ENCODE measurements at regions not wholly inside any gene's neighbourhood (a gene's known extent, or its start where the extent isn't known, plus 50 kb on each side); places are given as distances from the start of the nearest gene placed in this dataset.

DNA sequence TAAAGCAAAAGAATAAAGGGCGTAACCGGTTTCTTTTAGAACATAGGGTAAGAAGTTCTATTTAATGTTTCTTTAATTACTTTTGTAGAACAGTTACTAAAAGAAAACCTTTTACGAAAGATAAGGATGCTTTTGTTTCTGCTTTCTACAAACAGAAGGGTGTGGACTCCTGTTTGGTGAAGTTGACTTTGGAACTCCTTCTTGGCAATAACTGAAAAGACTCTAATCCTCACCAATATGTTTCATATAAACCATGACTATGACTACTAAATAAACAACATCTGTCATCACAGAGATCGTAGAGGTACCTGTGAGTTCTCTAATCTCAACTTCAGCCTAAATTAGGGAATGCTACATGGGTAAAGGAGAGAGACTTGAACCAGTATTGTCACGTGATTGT is 210.8 kb upstream of the FLRT2 start:
- Histone ChIP-seq H3K36me3 (ENCODE audit: control insufficient read depth, insufficient read depth, low read length) (no peaks in the 10 kb centered on the region), H3K9ac (ENCODE audit: low read length) (no peak overlapping the region), H3K4me1 (ENCODE audit: control insufficient read depth, insufficient read depth, low read length) (no peaks in the 10 kb centered on the region), H3K27ac (ENCODE audit: low read depth, low read length) (no peak overlapping the region), H3K4me3 (ENCODE audit: low read length) (no peak overlapping the region), H3K27me3 (ENCODE audit: control insufficient read depth, insufficient read depth, low read length) (no peaks in the 10 kb centered on the region)

DNA sequence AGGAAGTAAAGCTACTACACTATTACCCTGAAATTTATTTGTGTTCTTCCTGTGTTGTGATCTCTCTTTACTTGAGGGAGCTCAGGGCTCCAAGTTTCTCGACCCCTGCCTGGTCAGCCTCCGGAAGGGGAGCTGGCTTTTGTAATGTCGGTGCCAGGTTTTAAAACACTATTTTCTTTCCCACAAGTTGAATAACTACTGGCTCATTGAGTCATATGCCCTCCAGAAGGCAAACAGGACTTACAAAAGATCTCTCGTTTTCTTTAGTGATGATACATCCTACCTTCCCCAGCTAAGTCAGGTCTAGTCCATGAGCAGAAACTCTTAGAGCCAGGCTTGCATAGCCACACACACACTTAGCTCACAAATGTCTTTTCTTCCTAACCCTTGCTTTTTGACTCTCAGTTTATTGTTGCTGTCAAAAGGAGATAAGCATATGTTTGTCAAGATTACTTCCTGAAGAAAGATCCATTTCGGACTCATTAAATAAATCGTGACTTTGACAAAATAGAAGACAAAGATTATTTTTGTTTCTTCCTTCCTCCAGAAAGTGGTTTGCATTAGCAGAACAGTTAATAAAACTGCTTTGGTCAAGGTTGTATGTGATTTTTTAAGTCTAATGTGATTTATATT is 209.8 kb upstream of the FLRT2 start:
- Histone ChIP-seq H3K4me3 (ENCODE audit: low read length) (no peak overlapping the region), H3K36me3 (ENCODE audit: control insufficient read depth, insufficient read depth, low read length) (no peaks in the 10 kb centered on the region)

DNA sequence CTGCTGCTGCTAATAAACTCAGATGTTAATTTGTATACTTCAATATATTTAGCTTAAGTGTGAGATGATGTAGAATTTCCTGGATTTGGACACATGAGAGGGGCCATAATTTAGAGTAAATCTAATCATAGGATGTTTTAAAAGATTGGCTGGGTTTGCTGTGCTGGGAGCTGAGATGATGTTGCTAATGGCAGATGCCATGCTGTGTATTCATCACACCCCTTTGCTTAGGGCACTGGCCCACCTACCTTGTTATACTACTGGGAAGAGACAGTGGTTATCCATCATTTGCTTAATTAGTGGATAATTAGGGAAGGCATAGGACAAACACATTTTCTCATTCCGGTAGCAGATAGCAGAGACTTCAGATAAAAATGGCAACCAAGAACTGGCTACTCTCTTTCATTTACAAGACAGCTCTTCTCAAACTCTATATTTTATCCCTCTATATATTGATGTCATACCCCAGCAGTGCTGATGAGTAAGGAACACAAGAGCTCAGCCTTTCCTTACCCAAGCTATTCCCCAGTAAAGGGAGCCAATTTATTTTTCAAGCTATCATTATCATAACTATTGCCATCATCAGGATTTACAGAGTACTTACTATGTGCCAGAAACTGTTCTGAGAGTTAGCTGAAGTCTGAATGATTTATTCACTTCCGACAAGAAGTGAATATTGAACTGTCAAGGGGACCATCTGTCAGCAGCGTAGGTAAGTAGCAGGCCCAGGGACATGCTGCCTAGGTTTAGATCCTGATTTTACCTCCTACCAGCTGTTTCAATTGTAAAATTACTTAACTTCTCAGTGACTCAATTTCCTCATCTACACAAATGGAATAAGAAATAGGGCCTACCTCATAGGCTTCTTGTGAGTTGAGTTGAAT is 204.6 kb upstream of the FLRT2 start:
- Histone ChIP-seq H3K27ac (ENCODE audit: low read depth, low read length) (no peak overlapping the region), H3K4me1 (ENCODE audit: control insufficient read depth, insufficient read depth, low read length) (no peaks in the 10 kb centered on the region), H3K36me3 (ENCODE audit: control insufficient read depth, insufficient read depth, low read length) (no peaks in the 10 kb centered on the region), H3K9ac (ENCODE audit: low read length) (no peak overlapping the region), H3K4me3 (ENCODE audit: low read length) (no peak overlapping the region), H3K27me3 (ENCODE audit: control insufficient read depth, insufficient read depth, low read length) (no peaks in the 10 kb centered on the region)

More for the DNA sequence above, 209.8 kb upstream of the FLRT2 start:
- no peak overlapping the region for H3K9ac ChIP-seq (ENCODE audit: low read length)
- H3K4me1 ChIP-seq (ENCODE audit: control insufficient read depth, insufficient read depth, low read length) = no peaks in the 10 kb centered on the region
- H3K27ac ChIP-seq (ENCODE audit: low read depth, low read length) = no peak overlapping the region
- no peaks in the 10 kb centered on the region for H3K27me3 ChIP-seq (ENCODE audit: control insufficient read depth, insufficient read depth, low read length)

DNA sequence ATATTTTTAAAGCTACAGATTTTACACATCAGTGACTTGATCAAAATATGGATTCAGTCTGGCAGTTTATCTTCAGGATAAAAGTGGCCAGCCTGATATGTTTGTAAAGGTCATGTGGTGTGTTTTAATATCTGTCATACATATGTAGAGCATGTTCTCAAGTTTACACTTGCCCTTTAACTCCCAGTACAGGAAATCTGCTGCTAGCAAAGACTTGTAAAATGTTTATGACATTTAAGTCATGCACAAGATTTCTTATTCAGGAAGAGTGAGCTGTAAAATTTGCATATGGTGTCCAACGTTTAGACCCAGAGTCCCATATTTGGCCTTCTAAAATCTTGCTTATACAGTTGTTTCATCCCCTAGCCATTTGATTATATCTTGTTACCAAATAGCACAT is 197.5 kb upstream of the FLRT2 start:
- no peak overlapping the region for H3K4me3 ChIP-seq (ENCODE audit: low read length)
- no peak overlapping the region for H3K9ac ChIP-seq (ENCODE audit: low read length)
- H3K27me3 ChIP-seq (ENCODE audit: control insufficient read depth, insufficient read depth, low read length) = no peaks in the 10 kb centered on the region
- no peaks in the 10 kb centered on the region for H3K4me1 ChIP-seq (ENCODE audit: control insufficient read depth, insufficient read depth, low read length)
- no peak overlapping the region for H3K27ac ChIP-seq (ENCODE audit: low read depth, low read length)
- no peaks in the 10 kb centered on the region for H3K36me3 ChIP-seq (ENCODE audit: control insufficient read depth, insufficient read depth, low read length)

DNA sequence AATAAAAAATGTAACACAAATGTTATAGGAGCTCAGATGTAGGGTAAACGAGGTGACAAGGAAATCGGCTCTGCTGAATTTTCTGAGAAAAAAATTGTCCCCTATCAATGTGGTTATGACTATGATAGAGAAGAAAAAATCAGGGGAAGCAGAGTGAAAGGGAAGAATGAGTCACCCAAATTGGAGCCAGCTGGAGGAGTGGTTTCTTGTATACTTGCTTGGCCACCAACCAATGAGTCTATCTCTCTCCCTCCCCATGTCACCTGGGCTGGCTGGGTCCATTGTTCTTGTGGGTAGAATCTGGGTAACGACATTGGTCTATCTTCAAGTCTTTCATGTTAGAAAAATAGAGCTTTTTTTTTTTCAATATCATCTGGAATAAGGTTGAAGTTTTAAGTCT is 196.6 kb upstream of the FLRT2 start:
- H3K4me1 ChIP-seq (ENCODE audit: control insufficient read depth, insufficient read depth, low read length) = no peaks in the 10 kb centered on the region
- H3K36me3 ChIP-seq (ENCODE audit: control insufficient read depth, insufficient read depth, low read length) = no peaks in the 10 kb centered on the region
- H3K27ac ChIP-seq (ENCODE audit: low read depth, low read length) = no peak overlapping the region
- H3K9ac ChIP-seq (ENCODE audit: low read length) = no peak overlapping the region
- H3K27me3 ChIP-seq (ENCODE audit: control insufficient read depth, insufficient read depth, low read length) = no peaks in the 10 kb centered on the region
- no peak overlapping the region for H3K4me3 ChIP-seq (ENCODE audit: low read length)

DNA sequence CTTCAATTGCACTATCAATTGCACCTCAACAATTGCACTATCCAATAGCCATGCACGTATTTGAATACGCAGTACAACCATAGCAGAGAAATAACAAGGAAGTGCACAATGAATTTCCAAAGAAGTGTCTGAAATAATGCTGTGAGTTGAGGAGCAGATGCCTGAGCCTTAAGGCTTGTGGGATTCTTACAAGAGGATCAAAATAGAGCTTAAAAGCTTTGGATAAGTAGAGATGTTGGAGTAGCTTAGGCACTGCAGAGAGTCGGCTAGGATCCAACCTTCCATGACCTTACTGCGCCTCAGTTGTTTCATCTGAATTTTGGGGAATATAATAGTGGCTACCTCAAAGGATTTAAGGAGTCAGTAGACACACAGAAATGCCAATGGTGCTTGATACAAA is 196.1 kb upstream of the FLRT2 start:
- H3K27me3 ChIP-seq (ENCODE audit: control insufficient read depth, insufficient read depth, low read length) = no peaks in the 10 kb centered on the region
- no peaks in the 10 kb centered on the region for H3K4me1 ChIP-seq (ENCODE audit: control insufficient read depth, insufficient read depth, low read length)
- no peak overlapping the region for H3K27ac ChIP-seq (ENCODE audit: low read depth, low read length)
- no peaks in the 10 kb centered on the region for H3K36me3 ChIP-seq (ENCODE audit: control insufficient read depth, insufficient read depth, low read length)
- H3K9ac ChIP-seq (ENCODE audit: low read length) = no peak overlapping the region
- H3K4me3 ChIP-seq (ENCODE audit: low read length) = no peak overlapping the region

DNA sequence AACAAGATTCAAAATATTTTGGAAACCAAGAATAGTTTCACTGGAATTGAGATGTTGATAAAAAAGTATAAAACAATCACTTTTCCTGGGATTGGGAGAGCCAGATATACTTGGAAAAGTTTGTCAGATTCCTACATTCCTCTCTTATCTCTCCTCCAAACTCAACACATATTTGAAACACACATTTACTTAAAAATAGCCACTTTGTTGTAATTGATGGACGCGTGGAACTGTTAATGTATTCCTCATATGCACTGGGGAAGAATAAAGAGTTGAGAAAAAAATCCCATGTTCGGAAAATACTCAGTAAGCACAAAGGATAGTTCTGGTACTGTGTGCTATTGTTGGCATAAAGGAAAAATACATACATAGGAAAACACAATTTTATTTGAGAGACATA is 195.6 kb upstream of the FLRT2 start:
- Histone ChIP-seq H3K27me3 (ENCODE audit: control insufficient read depth, insufficient read depth, low read length) (no peaks in the 10 kb centered on the region), H3K36me3 (ENCODE audit: control insufficient read depth, insufficient read depth, low read length) (no peaks in the 10 kb centered on the region), H3K27ac (ENCODE audit: low read depth, low read length) (no peak overlapping the region), H3K9ac (ENCODE audit: low read length) (no peak overlapping the region), H3K4me3 (ENCODE audit: low read length) (no peak overlapping the region), H3K4me1 (ENCODE audit: control insufficient read depth, insufficient read depth, low read length) (no peaks in the 10 kb centered on the region)

DNA sequence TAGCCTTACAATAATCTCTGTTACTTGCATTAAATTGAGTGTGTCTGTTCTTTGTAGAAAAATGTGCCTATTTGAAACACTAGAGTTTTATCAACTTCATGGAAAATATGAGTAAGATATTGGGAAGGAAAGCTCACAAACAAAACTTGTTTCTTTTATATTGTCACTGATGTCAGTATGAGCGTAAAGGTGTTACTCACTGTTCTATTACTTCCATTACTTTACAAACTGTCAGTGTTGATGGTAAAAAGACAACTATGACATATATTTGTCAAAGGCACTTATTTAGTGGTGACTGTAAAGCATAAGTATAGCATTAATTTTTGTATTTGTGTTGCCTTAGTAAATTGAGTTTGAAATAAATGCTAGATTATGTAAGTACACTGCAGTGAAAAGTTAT is 193.7 kb upstream of the FLRT2 start:
- Histone ChIP-seq H3K4me1 (ENCODE audit: control insufficient read depth, insufficient read depth, low read length) (no peaks in the 10 kb centered on the region), H3K27me3 (ENCODE audit: control insufficient read depth, insufficient read depth, low read length) (no peaks in the 10 kb centered on the region), H3K27ac (ENCODE audit: low read depth, low read length) (no peak overlapping the region), H3K4me3 (ENCODE audit: low read length) (no peak overlapping the region), H3K9ac (ENCODE audit: low read length) (no peak overlapping the region), H3K36me3 (ENCODE audit: control insufficient read depth, insufficient read depth, low read length) (no peaks in the 10 kb centered on the region)

DNA sequence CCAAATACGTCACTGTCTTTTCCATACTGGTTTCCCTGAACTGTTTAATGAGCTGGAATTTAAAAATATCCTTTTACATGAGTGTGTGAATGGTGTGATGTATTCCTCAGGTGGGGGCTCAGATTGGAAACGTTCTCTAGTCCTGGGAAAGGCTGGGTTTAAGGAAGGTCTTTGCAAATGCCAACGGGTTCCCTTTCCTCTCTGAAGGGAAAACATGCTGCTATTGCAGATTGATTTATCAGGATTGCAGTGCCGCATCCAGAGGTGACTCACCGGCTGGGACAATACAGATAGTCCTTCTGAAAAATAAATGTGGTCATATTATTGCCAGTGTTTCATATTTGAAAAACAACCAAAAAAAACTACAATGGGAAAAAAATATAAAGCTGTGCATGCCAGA is 193.1 kb upstream of the FLRT2 start:
- no peaks in the 10 kb centered on the region for H3K4me1 ChIP-seq (ENCODE audit: control insufficient read depth, insufficient read depth, low read length)
- H3K27me3 ChIP-seq (ENCODE audit: control insufficient read depth, insufficient read depth, low read length) = no peaks in the 10 kb centered on the region
- H3K9ac ChIP-seq (ENCODE audit: low read length) = no peak overlapping the region
- no peak overlapping the region for H3K4me3 ChIP-seq (ENCODE audit: low read length)
- H3K36me3 ChIP-seq (ENCODE audit: control insufficient read depth, insufficient read depth, low read length) = no peaks in the 10 kb centered on the region
- H3K27ac ChIP-seq (ENCODE audit: low read depth, low read length) = no peak overlapping the region

DNA sequence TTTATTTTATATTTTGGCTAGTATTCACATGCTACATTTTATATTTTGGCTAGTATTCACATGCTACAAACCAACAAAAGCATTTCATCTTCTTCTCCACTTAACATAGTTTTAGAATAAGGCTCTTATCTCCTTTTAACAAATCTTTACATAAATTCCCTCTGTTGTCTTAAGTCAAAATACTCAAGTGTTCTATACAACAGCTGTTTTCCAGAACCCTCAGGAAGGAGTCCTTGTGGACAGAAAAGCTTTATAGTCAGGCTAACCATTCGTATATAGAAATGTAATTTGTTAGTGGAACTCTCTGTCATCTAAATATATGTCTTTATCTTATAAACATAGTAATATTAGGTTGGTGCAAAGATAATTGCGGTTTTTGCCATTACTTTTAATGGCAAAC is 191.0 kb upstream of the FLRT2 start:
- Histone ChIP-seq H3K9ac (ENCODE audit: low read length) (no peak overlapping the region), H3K4me1 (ENCODE audit: control insufficient read depth, insufficient read depth, low read length) (no peaks in the 10 kb centered on the region), H3K4me3 (ENCODE audit: low read length) (no peak overlapping the region), H3K36me3 (ENCODE audit: control insufficient read depth, insufficient read depth, low read length) (no peaks in the 10 kb centered on the region), H3K27me3 (ENCODE audit: control insufficient read depth, insufficient read depth, low read length) (no peaks in the 10 kb centered on the region), H3K27ac (ENCODE audit: low read depth, low read length) (no peak overlapping the region)

DNA sequence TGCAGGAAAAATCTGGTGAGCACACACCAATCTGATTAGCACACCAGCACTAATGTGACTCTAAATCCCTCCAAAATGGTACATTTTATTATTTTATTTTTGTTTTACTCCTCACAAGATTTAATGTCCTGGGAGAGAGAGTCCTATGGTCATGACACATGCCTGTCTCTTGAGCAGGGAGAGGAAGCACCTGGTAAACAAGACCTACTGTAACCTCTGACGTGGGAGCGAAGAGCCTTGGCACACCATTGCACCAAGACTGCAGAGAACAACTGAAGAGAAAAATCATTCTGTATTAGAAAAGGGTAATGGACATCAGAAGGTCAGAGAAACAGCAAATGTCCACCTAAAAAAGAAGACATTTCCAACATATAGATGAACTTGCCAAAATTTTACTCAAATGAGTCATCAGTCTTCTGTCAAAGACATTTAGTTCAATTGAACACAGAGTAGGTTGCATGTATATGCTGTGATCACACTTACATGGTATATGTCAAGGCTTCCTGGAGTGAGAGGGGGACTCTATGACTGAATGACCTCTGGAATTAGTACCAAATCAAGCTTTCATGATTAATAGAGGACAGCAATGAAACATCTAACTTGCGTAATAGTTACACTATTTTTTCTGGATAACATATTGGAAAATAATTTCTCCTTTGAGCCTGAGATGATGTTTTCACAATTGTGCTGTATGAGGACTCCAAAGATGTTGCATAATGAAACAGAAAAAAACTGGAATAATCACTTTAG is 186.9 kb upstream of the FLRT2 start:
- Histone ChIP-seq H3K27me3 (ENCODE audit: control insufficient read depth, insufficient read depth, low read length) (no peaks in the 10 kb centered on the region), H3K36me3 (ENCODE audit: control insufficient read depth, insufficient read depth, low read length) (no peaks in the 10 kb centered on the region)

DNA sequence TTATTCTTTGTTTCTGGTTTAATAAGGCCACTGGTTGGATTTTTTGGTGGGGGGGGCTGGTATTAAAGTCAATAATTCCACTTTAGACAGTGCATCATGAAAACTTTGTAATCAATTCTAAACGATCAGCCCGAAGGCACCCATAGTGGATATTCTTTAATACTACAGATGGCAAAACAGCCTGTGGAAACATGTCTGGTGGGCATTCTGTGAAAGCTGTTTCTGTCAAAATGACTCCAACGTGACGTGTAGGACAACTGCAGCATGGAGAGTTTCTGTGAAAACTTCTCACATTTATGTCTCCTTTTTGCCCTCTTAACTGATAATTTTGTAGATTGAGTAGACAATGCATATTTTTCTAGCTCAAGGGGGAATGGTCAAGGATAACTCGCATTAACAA is 185.8 kb upstream of the FLRT2 start:
- no peak overlapping the region for H3K9ac ChIP-seq (ENCODE audit: low read length)
- H3K4me1 ChIP-seq (ENCODE audit: control insufficient read depth, insufficient read depth, low read length) = no peaks in the 10 kb centered on the region
- no peaks in the 10 kb centered on the region for H3K27me3 ChIP-seq (ENCODE audit: control insufficient read depth, insufficient read depth, low read length)
- no peak overlapping the region for H3K27ac ChIP-seq (ENCODE audit: low read depth, low read length)
- no peak overlapping the region for H3K4me3 ChIP-seq (ENCODE audit: low read length)
- no peaks in the 10 kb centered on the region for H3K36me3 ChIP-seq (ENCODE audit: control insufficient read depth, insufficient read depth, low read length)

More for the DNA sequence above, 186.9 kb upstream of the FLRT2 start:
- H3K27ac ChIP-seq (ENCODE audit: low read depth, low read length) = no peak overlapping the region
- no peak overlapping the region for H3K4me3 ChIP-seq (ENCODE audit: low read length)
- no peak overlapping the region for H3K9ac ChIP-seq (ENCODE audit: low read length)
- H3K4me1 ChIP-seq (ENCODE audit: control insufficient read depth, insufficient read depth, low read length) = no peaks in the 10 kb centered on the region

All from rectal smooth muscle tissue (tissue), 1 donor.